ENCODE measurements at regions not wholly inside any gene's neighbourhood (a gene's known extent, or its start where the extent isn't known, plus 50 kb on each side); places are given as distances from the start of the nearest gene placed in this dataset.

- ChIA-PET POLR2A (no interaction called here), CTCF (no interaction called here)
- H3K27ac ChIP-seq (ENCODE audit: low read depth, low read length): no peak overlapping the region
- peaks cover 0 to 6% (median 0%) of the 10 kb centered on the region in 11 donors for H3K9me3 Mint-ChIP-seq
- no peaks in the 10 kb centered on the region for H3K36me3 ChIP-seq (ENCODE audit: control insufficient read depth in 2 of 3, insufficient read depth in 3 of 3, low read length in 3 of 3)
- no peak for DNase-seq
- intact Hi-C loops (cut with micrococcal nuclease): no loop called here
- no peak overlapping the region for H3K27ac Mint-ChIP-seq
- H3K4me3 Mint-ChIP-seq: no peak overlapping the region
- no peak overlapping the region for H3K4me3 ChIP-seq (ENCODE audit: low read length)
- H3K4me1 ChIP-seq (ENCODE audit: control insufficient read depth in 2 of 2, insufficient read depth in 2 of 2, low read length in 2 of 2): no peaks in the 10 kb centered on the region
- peaks cover 0 to 17% (median 8%) of the 10 kb centered on the region in 5 donors for H3K27me3 Mint-ChIP-seq
- no peaks in the 10 kb centered on the region for H3K4me1 Mint-ChIP-seq
- H3K36me3 Mint-ChIP-seq: no peaks in the 10 kb centered on the region
- no peak for ATAC-seq
- H3K27me3 ChIP-seq (ENCODE audit: control insufficient read depth in 2 of 2, insufficient read depth in 2 of 2, low read length in 2 of 2): no peaks in the 10 kb centered on the region
- H3K9me3 ChIP-seq (ENCODE audit: control insufficient read depth in 2 of 3, low read length in 3 of 3): no peaks in the 10 kb centered on the region
These were observed 380.7 kb upstream of the PFKP start for GRCh38 chr10:2686691-2687090.

DNA sequence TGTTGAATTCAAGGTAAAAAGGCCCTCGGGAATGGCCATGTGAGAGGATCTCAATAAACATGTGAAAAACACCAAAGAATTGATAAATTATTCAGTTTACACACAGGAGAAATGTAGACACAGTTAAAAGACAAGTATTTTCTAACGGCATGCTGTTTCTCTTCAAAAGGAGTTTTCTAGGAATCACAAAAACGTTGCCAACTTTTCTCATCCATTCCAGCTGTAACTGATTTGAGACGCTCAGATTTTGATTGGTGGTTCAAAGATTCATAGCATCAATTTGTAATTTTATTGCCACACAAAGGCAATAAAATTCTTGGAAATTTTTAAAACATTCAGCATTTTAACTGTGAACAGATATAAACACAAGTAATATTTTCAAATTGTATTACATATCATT, 384.9 kb upstream of the PFKP start:
- Mint-ChIP-seq H3K4me1 (no peaks in the 10 kb centered on the region), H3K4me3 (no peak overlapping the region), H3K27ac (no peak overlapping the region), H3K9me3 (peaks cover 0 to 3% (median 0%) of the 10 kb centered on the region in 11 donors), H3K36me3 (no peaks in the 10 kb centered on the region), H3K27me3 (peaks cover 0 to 19% (median 13%) of the 10 kb centered on the region in 5 donors)
- H3K4me1 ChIP-seq (ENCODE audit: control insufficient read depth in 2 of 2, insufficient read depth in 2 of 2, low read length in 2 of 2): no peaks in the 10 kb centered on the region
- no peak overlapping the region for H3K4me3 ChIP-seq (ENCODE audit: low read length)
- DNase-seq (no peak), ATAC-seq (no peak)
- H3K27ac ChIP-seq (ENCODE audit: low read depth, low read length): no peak overlapping the region
- H3K27me3 ChIP-seq (ENCODE audit: control insufficient read depth in 2 of 2, insufficient read depth in 2 of 2, low read length in 2 of 2): no peaks in the 10 kb centered on the region
- intact Hi-C loops (cut with micrococcal nuclease): no loop called here
- H3K36me3 ChIP-seq (ENCODE audit: control insufficient read depth in 2 of 3, insufficient read depth in 3 of 3, low read length in 3 of 3): no peaks in the 10 kb centered on the region
- no peaks in the 10 kb centered on the region for H3K9me3 ChIP-seq (ENCODE audit: control insufficient read depth in 2 of 3, low read length in 3 of 3)
- POLR2A ChIA-PET: no interaction called here
- CTCF ChIA-PET: no interaction called here

- H3K4me1 ChIP-seq (ENCODE audit: control insufficient read depth in 2 of 2, insufficient read depth in 2 of 2, low read length in 2 of 2): no peaks in the 10 kb centered on the region
- no peaks in the 10 kb centered on the region for H3K36me3 ChIP-seq (ENCODE audit: control insufficient read depth in 2 of 3, insufficient read depth in 3 of 3, low read length in 3 of 3)
- ChIA-PET POLR2A (no interaction called here), CTCF (no interaction called here)
- H3K27me3 ChIP-seq (ENCODE audit: control insufficient read depth in 2 of 2, insufficient read depth in 2 of 2, low read length in 2 of 2): no peaks in the 10 kb centered on the region
- Mint-ChIP-seq H3K36me3 (no peaks in the 10 kb centered on the region), H3K4me1 (no peaks in the 10 kb centered on the region), H3K27ac (no peak overlapping the region), H3K27me3 (peaks cover 0 to 19% (median 13%) of the 10 kb centered on the region in 5 donors), H3K9me3 (peaks cover 0 to 3% (median 0%) of the 10 kb centered on the region in 11 donors), H3K4me3 (no peak overlapping the region)
- no peak overlapping the region for H3K27ac ChIP-seq (ENCODE audit: low read depth, low read length)
- ATAC-seq: no peak
- H3K9me3 ChIP-seq (ENCODE audit: control insufficient read depth in 2 of 3, low read length in 3 of 3): no peaks in the 10 kb centered on the region
- intact Hi-C loops (cut with micrococcal nuclease): no loop called here
- no peak overlapping the region for H3K4me3 ChIP-seq (ENCODE audit: low read length)
- DNase-seq: no peak
These were observed 385.5 kb upstream of the PFKP start for GRCh38 chr10:2681891-2682290.

GRCh38 chr10:2680821-2681220, 386.5 kb upstream of the PFKP start:
- POLR2A ChIA-PET: no interaction called here
- no peaks in the 10 kb centered on the region for H3K36me3 Mint-ChIP-seq
- peaks cover 0 to 15% (median 13%) of the 10 kb centered on the region in 5 donors for H3K27me3 Mint-ChIP-seq

GRCh38 chr10:2679646-2680045, 387.7 kb upstream of the PFKP start:
- H3K27ac ChIP-seq (ENCODE audit: low read depth, low read length): no peak overlapping the region
- H3K36me3 ChIP-seq (ENCODE audit: control insufficient read depth in 2 of 3, insufficient read depth in 3 of 3, low read length in 3 of 3): no peaks in the 10 kb centered on the region
- no peak overlapping the region for H3K4me3 Mint-ChIP-seq
- no peaks in the 10 kb centered on the region for H3K27me3 ChIP-seq (ENCODE audit: control insufficient read depth in 2 of 2, insufficient read depth in 2 of 2, low read length in 2 of 2)
- H3K9me3 ChIP-seq (ENCODE audit: control insufficient read depth in 2 of 3, low read length in 3 of 3): no peaks in the 10 kb centered on the region
- ATAC-seq: no peak
- CTCF ChIA-PET: no interaction called here
- no peak overlapping the region for H3K4me3 ChIP-seq (ENCODE audit: low read length)
- POLR2A ChIA-PET: no interaction called here
- H3K4me1 Mint-ChIP-seq: no peaks in the 10 kb centered on the region
- H3K27ac Mint-ChIP-seq: no peak overlapping the region
- intact Hi-C loops (cut with micrococcal nuclease): no loop called here
- no peaks in the 10 kb centered on the region for H3K4me1 ChIP-seq (ENCODE audit: control insufficient read depth in 2 of 2, insufficient read depth in 2 of 2, low read length in 2 of 2)
- H3K27me3 Mint-ChIP-seq: peaks cover 0 to 15% (median 9%) of the 10 kb centered on the region in 5 donors
- no peaks in the 10 kb centered on the region for H3K36me3 Mint-ChIP-seq
- DNase-seq: no peak
- H3K9me3 Mint-ChIP-seq: peaks cover 0 to 3% (median 0%) of the 10 kb centered on the region in 11 donors

More at GRCh38 chr10:2680821-2681220, 386.5 kb upstream of the PFKP start:
- CTCF ChIA-PET: no interaction called here
- Mint-ChIP-seq H3K4me3 (no peak overlapping the region), H3K27ac (no peak overlapping the region), H3K9me3 (peaks cover 0 to 3% (median 0%) of the 10 kb centered on the region in 11 donors), H3K4me1 (no peaks in the 10 kb centered on the region)
- intact Hi-C loops (cut with micrococcal nuclease): no loop called here
- no peaks in the 10 kb centered on the region for H3K9me3 ChIP-seq (ENCODE audit: control insufficient read depth in 2 of 3, low read length in 3 of 3)
- no peaks in the 10 kb centered on the region for H3K27me3 ChIP-seq (ENCODE audit: control insufficient read depth in 2 of 2, insufficient read depth in 2 of 2, low read length in 2 of 2)
- no peaks in the 10 kb centered on the region for H3K36me3 ChIP-seq (ENCODE audit: control insufficient read depth in 2 of 3, insufficient read depth in 3 of 3, low read length in 3 of 3)
- H3K27ac ChIP-seq (ENCODE audit: low read depth, low read length): no peak overlapping the region
- H3K4me3 ChIP-seq (ENCODE audit: low read length): no peak overlapping the region
- ATAC-seq (no peak), DNase-seq (no peak)
- H3K4me1 ChIP-seq (ENCODE audit: control insufficient read depth in 2 of 2, insufficient read depth in 2 of 2, low read length in 2 of 2): no peaks in the 10 kb centered on the region

GRCh38 chr10:2676455-2676854, 390.9 kb upstream of the PFKP start:
- peaks cover 0 to 15% (median 5%) of the 10 kb centered on the region in 5 donors for H3K27me3 Mint-ChIP-seq
- no peaks in the 10 kb centered on the region for H3K36me3 ChIP-seq (ENCODE audit: control insufficient read depth in 2 of 3, insufficient read depth in 3 of 3, low read length in 3 of 3)
- DNase-seq (no peak), ATAC-seq (no peak)
- no peak overlapping the region for H3K4me3 Mint-ChIP-seq
- H3K9me3 ChIP-seq (ENCODE audit: control insufficient read depth in 2 of 3, low read length in 3 of 3): no peaks in the 10 kb centered on the region
- no peak overlapping the region for H3K4me3 ChIP-seq (ENCODE audit: low read length)
- intact Hi-C loops (cut with micrococcal nuclease): no loop called here
- no peaks in the 10 kb centered on the region for H3K4me1 Mint-ChIP-seq
- H3K36me3 Mint-ChIP-seq: no peaks in the 10 kb centered on the region
- POLR2A ChIA-PET: no interaction called here
- CTCF ChIA-PET: interaction anchor here (0.7 kb wide), 1 partner anchor 181 kb away, joined by 4 read pairs; no protein-coding TSS in a partner anchor
- peaks cover 0 to 2% (median 0%) of the 10 kb centered on the region in 11 donors for H3K9me3 Mint-ChIP-seq
- H3K27ac Mint-ChIP-seq: no peak overlapping the region
- no peaks in the 10 kb centered on the region for H3K4me1 ChIP-seq (ENCODE audit: control insufficient read depth in 2 of 2, insufficient read depth in 2 of 2, low read length in 2 of 2)
- no peaks in the 10 kb centered on the region for H3K27me3 ChIP-seq (ENCODE audit: control insufficient read depth in 2 of 2, insufficient read depth in 2 of 2, low read length in 2 of 2)
- no peak overlapping the region for H3K27ac ChIP-seq (ENCODE audit: low read depth, low read length)

GRCh38 chr10:2674451-2674850, 392.9 kb upstream of the PFKP start:
- Histone ChIP-seq H3K4me1 (ENCODE audit: control insufficient read depth in 2 of 2, insufficient read depth in 2 of 2, low read length in 2 of 2) (no peaks in the 10 kb centered on the region), H3K27ac (ENCODE audit: low read depth, low read length) (no peak overlapping the region), H3K27me3 (ENCODE audit: control insufficient read depth in 2 of 2, insufficient read depth in 2 of 2, low read length in 2 of 2) (no peaks in the 10 kb centered on the region), H3K36me3 (ENCODE audit: control insufficient read depth in 2 of 3, insufficient read depth in 3 of 3, low read length in 3 of 3) (no peaks in the 10 kb centered on the region), H3K4me3 (ENCODE audit: low read length) (no peak overlapping the region), H3K9me3 (ENCODE audit: control insufficient read depth in 2 of 3, low read length in 3 of 3) (no peaks in the 10 kb centered on the region)
- CTCF ChIA-PET: no interaction called here
- ATAC-seq: no peak
- H3K4me3 Mint-ChIP-seq: no peak overlapping the region
- H3K27me3 Mint-ChIP-seq: peaks cover 0 to 12% (median 8%) of the 10 kb centered on the region in 5 donors
- H3K27ac Mint-ChIP-seq: no peak overlapping the region
- intact Hi-C loops (cut with micrococcal nuclease): no loop called here
- no peak for DNase-seq
- no peaks in the 10 kb centered on the region for H3K4me1 Mint-ChIP-seq
- H3K9me3 Mint-ChIP-seq: peaks cover 0 to 1% (median 0%) of the 10 kb centered on the region in 11 donors
- POLR2A ChIA-PET: no interaction called here
- no peaks in the 10 kb centered on the region for H3K36me3 Mint-ChIP-seq

Data from naive thymus-derived CD4-positive, alpha-beta T cell (primary cell).